Left ventricle myocardium superior (tissue), 1 donor: ENCODE measurements at regions not wholly inside any gene's neighbourhood (a gene's known extent, or its start where the extent isn't known, plus 50 kb on each side); places are given as distances from the start of the nearest gene placed in this dataset.
A peak's percentile ranks its signal among the peaks of the same experiment; 100 is the strongest.

ENCODE experiments used
- ATAC-seq: fragments of 200-7000 bp; cut with Tn5 transposase; one replicate; pipeline ENCODE4 v1.9.1; 2020; ENCODE audit warnings: mild to moderate bottlenecking, moderate library complexity
- DNase-seq: peaks from one replicate; pipeline ENCODE4 v3.0.0-alpha.2; 2020
- intact Hi-C: fragments of 100-400 bp; cut with micrococcal nuclease; formaldehyde crosslinking; loops from one replicate; pipeline ENCODE4 v1.11.0; 2022
- donor health status: DM: no; HTN: yes; CAD: no; lungs with severe emphysema.

GRCh38 chr6:134508862-134509498 is 191.1 kb upstream of the SGK1 start:
- intact Hi-C loops: no loop called here
- ATAC-seq (no peak), DNase-seq (no peak)

DNA sequence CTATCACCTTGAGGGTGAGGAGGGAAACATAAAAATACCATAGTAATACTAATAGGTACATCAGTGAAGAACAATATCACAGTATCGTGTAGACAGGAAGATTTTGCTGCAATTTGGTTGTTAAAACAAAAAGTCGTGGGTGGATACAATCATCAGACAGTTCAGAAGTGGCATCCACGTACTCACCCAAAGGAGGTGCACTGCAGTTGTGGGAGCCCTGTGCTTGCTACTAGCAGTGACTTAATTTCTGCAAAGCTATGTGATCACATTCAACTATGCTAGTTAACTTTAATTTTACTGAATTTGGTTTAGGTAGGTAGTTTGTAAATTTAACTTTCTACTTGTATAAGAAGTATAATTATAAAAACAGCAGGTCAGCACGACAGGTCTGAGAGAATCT is 188.2 kb upstream of the SGK1 start:
- intact Hi-C loops: no loop called here
- ATAC-seq (no peak), DNase-seq (no peak)

DNA sequence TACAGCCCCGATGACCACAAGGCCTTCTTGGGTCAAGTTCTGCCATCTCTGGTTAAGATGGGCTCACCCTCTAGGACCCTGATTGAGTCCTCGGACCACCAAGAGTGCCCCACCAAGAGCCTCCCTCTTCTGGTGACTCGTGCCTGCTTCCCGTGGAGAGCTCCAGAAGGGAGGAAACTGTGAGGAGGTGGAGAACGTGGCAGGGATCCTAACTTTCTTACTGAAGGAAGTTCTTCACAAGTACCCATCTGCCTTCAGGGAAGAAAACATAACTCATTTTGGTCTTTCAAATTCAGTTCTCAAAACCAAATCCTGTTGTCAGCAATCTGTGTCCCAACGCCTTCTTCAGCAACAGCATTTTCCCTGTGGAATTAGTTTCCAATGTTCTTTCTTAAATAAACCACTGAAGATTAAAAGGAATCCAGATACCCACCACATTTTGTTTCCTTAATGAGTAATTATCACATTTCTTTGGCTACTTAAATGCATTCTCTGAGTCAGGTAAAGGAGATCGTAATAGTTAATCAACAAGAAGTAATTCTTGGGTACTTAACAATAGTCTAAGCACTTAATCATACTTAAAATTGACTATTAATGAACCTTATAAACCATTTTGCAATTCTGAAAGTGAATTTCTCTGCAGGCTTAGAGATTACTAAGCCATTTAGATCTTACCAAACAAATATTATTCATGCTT is 185.8 kb upstream of the SGK1 start:
- intact Hi-C loops: no loop called here
- DNase-seq (no peak), ATAC-seq (no peak)

DNA sequence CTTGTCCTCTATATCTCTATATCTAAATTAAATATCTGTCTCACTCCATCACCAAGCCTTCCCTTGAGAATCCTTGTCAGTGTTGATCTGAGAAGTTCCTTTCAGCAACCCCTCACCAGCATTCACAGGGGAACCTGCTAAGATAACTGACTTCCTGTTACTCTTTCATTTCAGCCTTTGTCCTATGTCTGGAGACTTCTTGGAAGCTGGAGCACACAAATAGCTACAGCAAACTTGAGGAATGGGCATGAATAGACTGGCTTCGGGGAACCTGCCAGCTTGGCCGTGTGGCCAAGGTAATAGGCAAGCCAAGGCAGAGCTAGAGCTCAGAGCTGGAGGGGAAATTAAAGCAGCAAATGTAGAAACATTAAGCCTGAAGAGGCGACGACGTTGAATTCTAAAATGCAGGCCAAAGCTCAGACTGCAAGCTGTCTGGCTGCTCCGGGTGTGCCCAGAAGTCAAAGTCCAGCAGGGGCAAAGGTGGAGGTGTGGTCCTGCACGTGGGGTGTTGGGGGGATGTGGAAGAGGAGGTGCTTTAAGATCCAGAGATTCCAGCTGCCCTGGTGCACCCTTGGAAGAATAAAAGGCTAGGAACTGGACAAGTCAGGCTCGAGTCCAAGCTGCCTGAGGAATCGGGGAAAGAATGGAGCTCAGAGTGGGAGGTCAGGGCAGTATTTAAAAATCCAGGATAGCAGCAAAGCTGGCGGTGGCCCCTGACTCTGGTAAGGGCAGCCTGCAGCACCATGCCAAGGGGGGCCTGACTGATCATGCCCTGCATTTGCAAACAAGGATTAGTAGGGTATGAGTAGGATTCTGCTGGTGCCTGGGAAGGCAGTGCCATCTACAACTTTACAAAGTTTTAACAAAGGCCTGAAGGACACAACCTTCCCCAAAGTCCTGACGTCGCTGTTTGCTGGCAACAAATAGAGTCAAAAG is 185.0 kb upstream of the SGK1 start:
- intact Hi-C loops: no loop called here
- no peak for ATAC-seq

GRCh38 chr6:134495890-134496248 is 178.0 kb upstream of the SGK1 start:
- intact Hi-C loops: no loop called here
- no peak for ATAC-seq
- DNase-seq: no peak

More for the DNA sequence above, 185.0 kb upstream of the SGK1 start:
- DNase-seq: no peak

DNA sequence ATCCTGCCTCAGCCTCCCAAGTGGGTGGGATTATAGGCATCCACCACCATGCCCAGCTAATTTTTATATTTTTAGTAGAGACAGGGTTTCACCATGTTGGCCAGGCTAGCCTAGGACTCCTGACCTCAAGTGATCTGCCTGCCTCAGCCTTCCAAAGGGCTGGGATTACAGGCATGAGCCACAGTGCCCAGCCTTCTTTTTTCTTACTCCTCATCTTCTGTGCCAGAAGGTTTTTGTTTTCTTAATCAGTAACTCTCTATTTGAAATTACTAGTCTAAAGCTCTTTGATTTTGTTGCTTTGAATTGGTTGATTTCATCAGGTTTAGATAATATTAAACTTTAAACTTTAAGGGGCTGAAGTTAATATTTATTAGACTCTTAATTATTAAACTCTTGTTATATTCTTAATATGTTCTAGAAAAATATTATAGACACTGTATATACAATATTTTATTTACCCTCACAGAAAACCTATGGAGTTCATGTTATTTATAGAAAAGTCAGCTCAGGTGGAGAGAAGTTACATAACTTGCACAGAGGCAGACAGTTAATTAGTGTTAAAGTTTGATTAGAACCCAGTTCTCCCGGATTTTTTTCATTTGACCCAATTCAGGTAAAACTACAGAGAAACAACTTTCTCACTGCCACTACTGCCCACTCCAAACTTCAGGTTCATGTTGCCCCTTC is 177.4 kb upstream of the SGK1 start:
- ATAC-seq (no peak), DNase-seq (no peak)
- intact Hi-C loops: no loop called here

DNA sequence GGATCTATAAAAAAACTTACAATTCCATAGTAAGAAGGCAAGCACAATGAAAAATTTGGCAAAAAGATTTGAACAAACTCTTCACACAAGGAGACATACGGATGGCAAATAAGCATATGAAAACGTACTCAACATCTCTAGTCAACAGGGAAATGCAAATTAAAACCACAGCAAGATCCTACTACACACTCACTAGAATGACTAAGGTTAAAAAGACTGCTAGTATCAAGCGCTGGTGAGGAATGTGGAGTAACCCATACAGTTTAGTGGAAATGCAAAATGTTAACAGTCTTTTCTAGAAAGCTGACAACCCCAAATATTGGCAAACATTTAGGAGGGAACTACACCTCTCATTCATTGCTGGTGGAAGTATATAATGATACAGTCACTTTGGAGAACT is 175.9 kb upstream of the SGK1 start:
- intact Hi-C loops: no loop called here
- ATAC-seq (no peak), DNase-seq (no peak)

DNA sequence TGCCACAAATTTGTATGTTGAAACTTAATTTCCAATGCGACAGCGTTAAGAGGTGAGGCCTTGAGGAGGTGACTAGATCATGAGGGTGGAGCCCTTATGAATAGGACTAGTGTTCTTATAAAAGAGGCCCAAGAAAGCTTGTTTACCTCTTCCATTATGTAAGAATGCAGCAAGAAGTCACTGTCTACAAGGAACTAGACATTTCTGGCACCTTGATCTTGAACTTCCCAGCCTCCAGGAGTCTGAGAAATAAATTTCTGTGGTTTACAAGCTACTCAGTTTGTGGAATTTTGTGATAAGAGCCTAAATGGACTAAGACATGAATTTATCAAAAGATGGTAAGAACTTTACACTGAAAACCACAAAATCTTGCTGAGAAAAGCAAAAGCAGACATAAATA is 173.6 kb upstream of the SGK1 start:
- intact Hi-C loops: no loop called here

DNA sequence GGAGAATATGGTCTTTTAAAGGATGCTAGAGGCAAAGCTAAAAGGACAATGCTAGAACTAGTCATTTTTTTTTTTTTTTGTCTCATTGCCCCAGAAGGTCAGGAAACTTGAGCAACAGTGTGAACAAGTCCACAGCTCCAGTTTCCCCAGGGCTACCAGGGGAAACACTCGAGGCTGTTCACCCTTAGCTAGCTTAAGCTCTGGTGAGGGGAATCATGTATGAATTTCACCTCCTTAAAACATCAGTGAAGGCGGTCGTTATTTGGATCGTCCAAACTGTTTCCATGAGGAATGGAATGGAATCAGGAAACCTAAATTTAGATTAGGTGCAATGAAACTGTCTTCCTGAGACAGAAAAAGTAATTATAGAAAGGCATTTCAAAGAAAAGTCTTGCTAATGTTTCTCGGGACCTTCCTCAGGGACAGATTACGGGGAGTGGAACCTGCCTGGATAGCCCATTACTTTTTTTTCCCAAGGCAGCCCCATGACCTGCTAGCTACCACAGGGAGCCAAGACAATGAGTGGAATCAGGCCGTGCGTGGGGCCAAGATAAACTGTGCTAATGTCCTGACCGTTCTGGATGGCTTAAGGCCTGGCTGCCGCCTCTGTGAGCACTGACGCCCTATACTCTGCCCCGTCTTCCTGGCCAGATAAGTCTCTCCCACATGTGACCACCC is 164.8 kb upstream of the SGK1 start:
- DNase-seq (peak; percentile 59), ATAC-seq (peak; percentile 95)
- intact Hi-C loops: no loop called here

More for the DNA sequence above, 173.6 kb upstream of the SGK1 start:
- ATAC-seq (no peak), DNase-seq (no peak)

GRCh38 chr6:134481966-134482365 is 164.1 kb upstream of the SGK1 start:
- intact Hi-C loops: no loop called here
- ATAC-seq: no peak
- DNase-seq: no peak

DNA sequence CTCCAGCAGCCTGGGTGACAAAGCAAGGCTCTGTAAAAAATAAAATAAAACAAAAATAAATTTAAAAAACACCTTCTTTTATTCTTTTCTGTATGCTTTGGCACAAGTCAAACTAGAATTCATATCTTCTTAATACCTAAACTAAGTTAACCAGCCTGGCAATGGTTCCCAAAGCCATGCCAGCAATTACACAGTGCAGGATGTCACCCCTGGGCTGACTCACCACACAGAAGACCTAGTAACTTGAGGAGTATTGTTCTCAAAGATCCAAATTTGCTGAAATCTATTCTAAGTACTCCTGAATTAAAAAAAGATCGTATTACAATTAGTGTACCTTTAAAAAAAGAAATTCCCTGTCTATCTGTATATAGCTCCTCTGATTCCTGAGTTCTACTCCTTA is 162.7 kb upstream of the SGK1 start:
- ATAC-seq (no peak), DNase-seq (no peak)
- intact Hi-C loops: no loop called here

DNA sequence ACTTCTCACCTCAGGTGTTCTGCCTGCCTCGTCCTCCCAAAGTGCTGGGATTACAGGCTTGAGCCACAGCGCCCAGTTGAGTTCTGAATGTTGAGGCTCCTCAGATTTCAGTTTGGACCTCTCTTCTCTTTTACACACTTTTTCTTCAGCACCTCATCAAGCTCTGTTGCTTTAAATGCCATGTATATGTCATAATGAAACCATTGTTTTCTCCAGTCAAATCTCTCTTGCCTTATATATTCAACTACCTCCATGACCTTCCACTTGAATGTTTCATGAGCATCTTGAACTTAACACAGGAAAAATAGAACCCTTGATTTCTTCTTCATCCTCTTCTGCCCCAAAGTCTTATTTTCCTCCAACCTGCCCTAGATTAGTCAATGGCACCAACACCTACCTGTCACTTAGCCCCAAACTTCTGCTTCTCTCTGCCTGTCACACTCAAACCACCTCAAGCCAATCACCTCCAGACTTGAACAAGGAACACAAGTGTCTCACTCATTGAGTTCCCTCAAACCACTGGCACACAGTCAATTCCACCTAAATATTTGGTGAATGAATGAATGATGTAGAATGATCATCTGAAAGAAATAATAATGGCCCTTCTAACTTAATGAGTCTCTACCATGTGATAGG is 161.0 kb upstream of the SGK1 start:
- intact Hi-C loops: no loop called here
- DNase-seq: no peak

DNA sequence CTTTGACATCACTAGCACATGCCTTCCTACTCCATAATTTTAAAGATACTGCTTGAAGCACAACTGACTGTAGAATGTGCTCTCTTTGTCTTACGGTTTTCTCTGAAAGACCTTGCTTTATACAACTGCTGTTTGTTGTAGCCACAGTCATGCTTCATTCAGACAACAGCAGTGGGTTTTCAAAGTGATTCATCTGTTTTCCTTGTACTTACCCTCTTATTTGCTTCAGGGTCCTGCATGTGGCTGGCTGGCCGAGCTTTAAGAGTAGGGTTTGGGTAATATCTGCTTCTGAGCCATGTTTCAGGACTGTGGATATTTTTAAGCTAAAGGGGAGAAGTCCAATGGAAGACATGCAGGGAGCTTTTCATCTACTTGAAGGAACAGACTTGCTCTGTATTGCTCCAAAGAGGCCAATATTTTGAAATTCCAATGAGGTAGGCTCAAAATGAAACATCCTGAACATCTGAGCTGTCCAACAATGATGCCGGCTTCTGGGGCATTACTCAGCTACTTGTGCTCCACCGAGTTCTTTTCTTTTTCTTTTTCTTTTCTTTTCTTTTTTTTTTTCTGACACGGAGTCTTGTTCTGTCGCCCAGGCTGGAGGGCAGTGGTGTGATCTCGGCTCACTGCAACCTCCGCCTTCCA is 160.2 kb upstream of the SGK1 start:
- DNase-seq (no peak), ATAC-seq (no peak)
- intact Hi-C loops: no loop called here

More for the DNA sequence above, 161.0 kb upstream of the SGK1 start:
- ATAC-seq: no peak

DNA sequence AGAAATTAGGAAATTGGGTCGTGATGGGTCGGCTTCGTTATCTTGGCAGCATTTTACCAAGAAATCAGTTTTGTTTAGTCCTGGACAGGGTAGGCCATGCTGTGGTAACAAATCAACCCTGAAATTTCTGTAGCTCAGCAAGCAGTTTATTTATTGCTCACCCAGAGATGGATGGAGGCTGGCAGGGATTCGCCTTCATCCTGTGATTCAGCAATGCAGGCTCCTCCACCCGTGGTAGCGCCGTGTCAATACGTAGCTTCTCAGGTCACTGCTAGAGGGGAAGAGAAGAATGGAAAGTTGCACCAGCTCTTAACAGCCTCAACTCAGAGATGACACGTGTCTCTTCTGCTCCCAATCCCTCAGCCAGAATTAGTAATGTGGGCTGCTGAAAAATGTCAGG is 157.0 kb upstream of the SGK1 start:
- no peak for ATAC-seq

GRCh38 chr6:134472661-134473060 is 154.7 kb upstream of the SGK1 start:
- intact Hi-C loops: no loop called here
- DNase-seq: no peak
- no peak for ATAC-seq

More for the DNA sequence above, 157.0 kb upstream of the SGK1 start:
- intact Hi-C loops: no loop called here
- no peak for DNase-seq

DNA sequence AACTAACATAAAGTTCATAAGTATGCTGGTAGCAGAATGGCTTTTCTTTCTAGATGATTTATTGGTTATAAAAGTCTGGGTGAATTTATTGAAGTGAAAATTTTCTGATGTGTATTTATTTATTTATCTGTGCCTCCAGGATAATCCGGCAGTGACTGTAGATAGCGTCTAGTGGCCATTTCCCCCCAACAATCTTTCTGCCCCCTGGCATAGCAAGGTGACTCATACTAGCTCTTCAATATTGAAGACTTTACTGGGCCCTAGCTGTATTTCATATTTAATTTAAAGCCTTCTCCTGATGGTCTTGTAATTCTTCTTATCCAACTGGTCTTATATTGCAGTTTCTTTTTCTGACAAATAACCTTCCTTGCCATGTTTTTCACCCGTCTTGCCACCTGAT is 154.1 kb upstream of the SGK1 start:
- intact Hi-C loops: no loop called here
- DNase-seq: no peak
- no peak for ATAC-seq

DNA sequence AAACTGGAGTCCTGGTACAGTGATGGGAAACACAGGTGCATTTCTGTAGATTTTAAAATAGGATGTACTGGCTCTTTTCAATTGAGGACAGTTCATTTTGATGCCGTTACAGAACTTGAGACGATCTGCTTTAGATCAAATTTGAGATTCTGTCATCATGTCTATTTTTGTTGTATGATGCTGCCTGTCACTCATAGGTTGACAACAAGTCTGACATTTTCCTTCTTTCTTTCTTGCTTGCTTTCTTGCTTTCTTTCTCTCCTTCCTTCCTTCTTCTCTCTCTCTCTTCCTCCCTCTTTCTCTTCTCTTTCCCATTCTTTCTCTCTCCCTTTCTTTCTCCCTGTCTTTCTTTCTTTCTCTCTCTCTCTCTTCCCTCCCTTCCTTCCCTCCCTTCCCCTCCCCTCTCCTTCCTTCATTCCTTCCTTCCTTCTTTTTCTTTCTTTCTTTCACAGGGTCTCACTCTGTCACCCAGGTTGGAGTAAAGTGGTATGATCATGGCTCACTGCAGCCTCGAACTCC is 152.6 kb upstream of the SGK1 start:
- intact Hi-C loops: no loop called here
- DNase-seq (no peak), ATAC-seq (no peak)
